Peyer's patch (tissue), 4 donors: ENCODE measurements at regions not wholly inside any gene's neighbourhood (a gene's known extent, or its start where the extent isn't known, plus 50 kb on each side); places are given as distances from the start of the nearest gene placed in this dataset.

Source experiments
- POLR2A ChIP-seq, 2 donors: fragments of 450-650 bp; IDR thresholded peaks; one replicate each; pipeline ENCODE4 v1.5.1; 2017; ENCODE audit warnings: antibody characterized with exemption in 2 of 2, mild to moderate bottlenecking in 2 of 2, moderate library complexity in 2 of 2
- TF ChIP-seq, protein P1 (sequence below), 6 experiments: fragments of 450-650 bp in 4 of 6; fragments of 200-600 bp in 2 of 6; sonication (generic) in 1 of 6; IDR thresholded peaks; one replicate each; pipeline ENCODE4 v1.5.1; 2017 to 2019; ENCODE audit warnings: antibody characterized with exemption in 6 of 6, mild to moderate bottlenecking in 3 of 6, moderate library complexity in 1 of 6

DNA sequence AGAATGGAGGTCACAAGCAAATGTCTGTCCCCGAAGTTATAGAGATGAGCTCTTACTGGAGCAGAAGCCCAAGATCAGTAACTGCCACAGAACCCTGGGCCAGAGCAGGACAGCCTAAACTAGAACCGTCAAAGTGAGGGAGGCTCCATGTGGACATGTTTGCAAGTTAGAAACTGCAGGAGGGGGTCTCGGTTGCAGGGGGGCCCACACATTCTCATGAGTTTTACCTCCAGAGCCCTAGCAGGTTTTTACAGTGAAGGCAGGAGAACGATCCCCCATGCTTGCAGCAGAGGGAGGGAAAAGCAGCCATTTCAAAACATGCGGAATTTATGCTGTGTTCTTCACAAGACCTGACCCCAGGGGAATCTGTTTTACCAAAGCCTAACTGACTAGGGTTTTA, 133.5 kb upstream of the B3GAT1 start:
- TF ChIP-seq, protein P1, sequence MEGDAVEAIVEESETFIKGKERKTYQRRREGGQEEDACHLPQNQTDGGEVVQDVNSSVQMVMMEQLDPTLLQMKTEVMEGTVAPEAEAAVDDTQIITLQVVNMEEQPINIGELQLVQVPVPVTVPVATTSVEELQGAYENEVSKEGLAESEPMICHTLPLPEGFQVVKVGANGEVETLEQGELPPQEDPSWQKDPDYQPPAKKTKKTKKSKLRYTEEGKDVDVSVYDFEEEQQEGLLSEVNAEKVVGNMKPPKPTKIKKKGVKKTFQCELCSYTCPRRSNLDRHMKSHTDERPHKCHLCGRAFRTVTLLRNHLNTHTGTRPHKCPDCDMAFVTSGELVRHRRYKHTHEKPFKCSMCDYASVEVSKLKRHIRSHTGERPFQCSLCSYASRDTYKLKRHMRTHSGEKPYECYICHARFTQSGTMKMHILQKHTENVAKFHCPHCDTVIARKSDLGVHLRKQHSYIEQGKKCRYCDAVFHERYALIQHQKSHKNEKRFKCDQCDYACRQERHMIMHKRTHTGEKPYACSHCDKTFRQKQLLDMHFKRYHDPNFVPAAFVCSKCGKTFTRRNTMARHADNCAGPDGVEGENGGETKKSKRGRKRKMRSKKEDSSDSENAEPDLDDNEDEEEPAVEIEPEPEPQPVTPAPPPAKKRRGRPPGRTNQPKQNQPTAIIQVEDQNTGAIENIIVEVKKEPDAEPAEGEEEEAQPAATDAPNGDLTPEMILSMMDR (IDR thresholded peaks at IDR 0.05): no peak
- no peak for TF ChIP-seq POLR2A (IDR thresholded peaks at IDR 0.05)
